Neural progenitor cell (in vitro differentiated cells): ENCODE measurements at regions not wholly inside any gene's neighbourhood (a gene's known extent, or its start where the extent isn't known, plus 50 kb on each side); places are given as distances from the start of the nearest gene placed in this dataset.

Experiments used
- DNase-seq: peaks from one replicate; pipeline ENCODE4 v3.0.0-alpha.2; 2016; ENCODE audit warnings: low spot score
- H2AFZ ChIP-seq: fragments of 200-600 bp; sonication (generic); replicated peaks from 2 replicates; pipeline ENCODE4 v1.6.1; 2016; ENCODE audit warnings: antibody characterized with exemption
- H3F3A ChIP-seq: fragments of 200-600 bp; sonication (generic); 2 replicates; pipeline ENCODE4 v1.6.1; 2016; ENCODE audit warnings: antibody characterized with exemption, low read depth
- H3K27ac ChIP-seq: fragments of 200-600 bp; sonication (generic); 2 replicates; pipeline ENCODE4 v1.5.1; 2016; ENCODE audit warnings: mild to moderate bottlenecking
- H3K27me3 ChIP-seq: fragments of 200-600 bp; sonication (generic); 2 replicates; pipeline ENCODE4 v1.6.1; 2016; ENCODE audit warnings: mild to moderate bottlenecking, moderate library complexity
- H3K36me3 ChIP-seq: fragments of 200-600 bp; sonication (generic); 2 replicates; pipeline ENCODE4 v1.5.1; 2016
- H3K4me1 ChIP-seq: fragments of 200-600 bp; sonication (generic); 2 replicates; pipeline ENCODE4 v1.6.1; 2016; ENCODE audit warnings: mixed run types
- H3K4me2 ChIP-seq: fragments of 200-600 bp; sonication (generic); 2 replicates; pipeline ENCODE4 v1.6.1; 2016
- H3K4me3 ChIP-seq: fragments of 200-600 bp; sonication (generic); 2 replicates; pipeline ENCODE4 v1.5.1; 2016
- H3K79me2 ChIP-seq: fragments of 200-600 bp; sonication (generic); 2 replicates; pipeline ENCODE4 v1.6.1; 2016; ENCODE audit warnings: low read depth
- H3K9ac ChIP-seq: fragments of 200-600 bp; sonication (generic); 2 replicates; pipeline ENCODE4 v1.6.1; 2016
- H3K9me3 ChIP-seq: fragments of 200-600 bp; sonication (generic); 2 replicates; pipeline ENCODE4 v1.5.1; 2016; ENCODE audit warnings: low read depth
- H4K20me1 ChIP-seq: fragments of 200-600 bp; sonication (generic); 2 replicates; pipeline ENCODE4 v1.6.1; 2016; ENCODE audit warnings: low read depth
- H3K27ac Mint-ChIP-seq: 3 replicates; pipeline ENCODE4 v1.8.0; 2021; ENCODE audit warnings: mixed read lengths
- H3K27me3 Mint-ChIP-seq: 2 replicates; pipeline ENCODE4 v1.8.0; 2022; ENCODE audit warnings: low read depth, mild to moderate bottlenecking, inconsistent platforms, moderate library complexity, mixed read lengths; ENCODE audit not compliant: insufficient read depth
- H3K36me3 Mint-ChIP-seq: 3 replicates; pipeline ENCODE4 v1.8.0; 2021; ENCODE audit warnings: mixed read lengths
- H3K4me1 Mint-ChIP-seq: 3 replicates; pipeline ENCODE4 v1.8.0; 2021; ENCODE audit warnings: mixed read lengths
- H3K4me3 Mint-ChIP-seq: 3 replicates; pipeline ENCODE4 v1.8.0; 2021; ENCODE audit warnings: mild to moderate bottlenecking, moderate library complexity, mixed read lengths
- H3K9me3 Mint-ChIP-seq: 3 replicates; pipeline ENCODE4 v1.8.0; 2020; ENCODE audit warnings: mixed read lengths
- EZH2 ChIP-seq: fragments of 200-600 bp; sonication (generic); IDR thresholded peaks from 2 replicates; pipeline ENCODE4 v1.6.1; 2017; ENCODE audit warnings: antibody characterized with exemption, mild to moderate bottlenecking, moderate library complexity
- EZH2phosphoT487 ChIP-seq: fragments of 200-600 bp; sonication (generic); IDR thresholded peaks from 2 replicates; pipeline ENCODE4 v1.6.1; 2017; ENCODE audit warnings: antibody characterized with exemption
- TF ChIP-seq, protein P1 (sequence below): fragments of 200-600 bp; sonication (generic); IDR thresholded peaks from 2 replicates; pipeline ENCODE4 v1.5.1; 2017; ENCODE audit warnings: antibody characterized with exemption, mild to moderate bottlenecking

DNA sequence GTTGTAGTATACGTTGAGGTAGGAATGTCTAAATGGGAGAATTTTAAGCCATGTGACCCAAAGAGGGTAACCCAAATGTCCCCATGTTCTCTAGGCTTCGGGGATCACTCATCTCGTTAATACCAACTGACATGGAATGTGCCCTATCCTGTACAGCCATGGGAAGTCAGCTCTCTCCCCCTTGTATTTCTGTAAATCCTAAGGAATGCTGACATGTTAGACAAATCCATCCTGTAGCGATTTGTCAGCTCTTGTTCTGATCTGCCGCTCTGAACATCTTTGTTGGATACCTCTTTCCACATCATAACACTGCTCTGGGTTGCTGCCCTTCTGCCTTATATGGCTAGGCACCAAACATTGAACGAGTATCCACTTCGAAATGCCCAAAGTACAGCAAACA, 350.6 kb downstream of the RND3 start:
- no peak overlapping the region for H3K9ac ChIP-seq
- DNase-seq = no peak
- H3K4me1 ChIP-seq = no peaks in the 10 kb centered on the region
- no peak overlapping the region for H2AFZ ChIP-seq
- no peaks in the 10 kb centered on the region for H3K79me2 ChIP-seq
- no peak for TF ChIP-seq EZH2
- TF ChIP-seq EZH2phosphoT487 = no peak
- TF ChIP-seq, protein P1, sequence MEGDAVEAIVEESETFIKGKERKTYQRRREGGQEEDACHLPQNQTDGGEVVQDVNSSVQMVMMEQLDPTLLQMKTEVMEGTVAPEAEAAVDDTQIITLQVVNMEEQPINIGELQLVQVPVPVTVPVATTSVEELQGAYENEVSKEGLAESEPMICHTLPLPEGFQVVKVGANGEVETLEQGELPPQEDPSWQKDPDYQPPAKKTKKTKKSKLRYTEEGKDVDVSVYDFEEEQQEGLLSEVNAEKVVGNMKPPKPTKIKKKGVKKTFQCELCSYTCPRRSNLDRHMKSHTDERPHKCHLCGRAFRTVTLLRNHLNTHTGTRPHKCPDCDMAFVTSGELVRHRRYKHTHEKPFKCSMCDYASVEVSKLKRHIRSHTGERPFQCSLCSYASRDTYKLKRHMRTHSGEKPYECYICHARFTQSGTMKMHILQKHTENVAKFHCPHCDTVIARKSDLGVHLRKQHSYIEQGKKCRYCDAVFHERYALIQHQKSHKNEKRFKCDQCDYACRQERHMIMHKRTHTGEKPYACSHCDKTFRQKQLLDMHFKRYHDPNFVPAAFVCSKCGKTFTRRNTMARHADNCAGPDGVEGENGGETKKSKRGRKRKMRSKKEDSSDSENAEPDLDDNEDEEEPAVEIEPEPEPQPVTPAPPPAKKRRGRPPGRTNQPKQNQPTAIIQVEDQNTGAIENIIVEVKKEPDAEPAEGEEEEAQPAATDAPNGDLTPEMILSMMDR = no peak
- H3K27me3 ChIP-seq = no peaks in the 10 kb centered on the region
- no peak overlapping the region for H3K4me2 ChIP-seq
- no peak overlapping the region for H3K4me3 Mint-ChIP-seq
- no peaks in the 10 kb centered on the region for H3K27me3 Mint-ChIP-seq
- H3K36me3 Mint-ChIP-seq = no peaks in the 10 kb centered on the region
- peaks cover 13% of the 10 kb centered on the region for H3K4me1 Mint-ChIP-seq
- H3K4me3 ChIP-seq = no peak overlapping the region
- H3F3A ChIP-seq = no peaks in the 10 kb centered on the region
- H3K27ac ChIP-seq = no peak overlapping the region
- H4K20me1 ChIP-seq = no peaks in the 10 kb centered on the region
- H3K36me3 ChIP-seq = no peaks in the 10 kb centered on the region
- H3K9me3 Mint-ChIP-seq = no peaks in the 10 kb centered on the region
- no peaks in the 10 kb centered on the region for H3K9me3 ChIP-seq
- H3K27ac Mint-ChIP-seq = no peak overlapping the region

DNA sequence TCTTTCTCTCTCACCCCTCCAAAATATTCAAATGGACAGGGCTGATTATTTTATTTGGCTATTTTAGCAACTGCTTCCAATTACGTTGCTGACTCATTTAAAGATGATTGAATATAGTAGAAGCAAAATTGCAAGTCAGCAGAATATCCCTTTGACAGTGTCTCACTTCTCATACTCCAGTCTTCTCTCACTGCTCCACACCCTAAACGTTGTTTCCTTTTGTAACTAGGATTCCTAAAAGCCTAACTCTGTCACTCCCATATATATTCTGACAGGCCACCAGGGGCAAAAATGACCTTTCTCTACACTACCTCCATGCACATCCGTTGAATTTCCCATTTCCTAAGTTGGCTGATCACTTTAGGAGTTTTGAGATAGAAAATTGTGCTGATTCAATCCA, 351.1 kb downstream of the RND3 start:
- H3K4me1 Mint-ChIP-seq = peaks cover 13% of the 10 kb centered on the region
- no peaks in the 10 kb centered on the region for H3K36me3 ChIP-seq

DNA sequence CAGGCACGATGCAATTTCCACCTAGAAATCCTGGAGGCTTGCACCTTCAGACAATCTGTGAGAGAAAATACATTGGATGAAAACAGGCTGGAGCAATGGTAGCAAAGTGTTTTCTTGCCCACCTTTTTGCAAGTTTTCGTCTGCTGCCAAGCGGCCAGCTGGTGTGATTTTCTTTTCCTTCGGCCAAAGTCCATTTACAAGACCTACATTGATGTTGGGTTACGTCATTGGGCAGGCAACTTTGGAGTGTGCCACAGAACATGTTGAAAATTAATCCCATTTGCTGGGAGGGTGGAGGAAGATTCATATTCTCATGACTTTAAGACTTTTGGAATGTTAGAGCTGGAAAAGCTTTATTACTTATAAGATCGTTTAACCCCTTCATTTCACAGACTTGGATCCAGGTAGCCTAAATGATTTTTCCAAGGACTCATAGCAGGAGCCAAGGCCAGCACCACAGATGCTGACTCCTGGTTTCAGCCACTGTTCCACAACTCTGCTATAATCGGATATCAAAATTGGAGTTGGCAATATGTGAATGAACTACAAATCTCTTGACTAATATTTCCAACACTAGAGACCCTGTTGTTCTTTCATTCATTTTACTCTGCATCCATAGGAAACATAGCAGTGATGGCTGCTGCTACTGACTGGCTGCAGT, 352.1 kb downstream of the RND3 start:
- Histone ChIP-seq H3K4me1 (no peaks in the 10 kb centered on the region), H3K36me3 (no peaks in the 10 kb centered on the region), H3K4me3 (no peak overlapping the region), H3K79me2 (no peaks in the 10 kb centered on the region), H2AFZ (no peak overlapping the region), H3K9ac (no peak overlapping the region), H4K20me1 (no peaks in the 10 kb centered on the region), H3K4me2 (no peak overlapping the region), H3K27ac (no peak overlapping the region), H3F3A (no peaks in the 10 kb centered on the region), H3K9me3 (no peaks in the 10 kb centered on the region), H3K27me3 (no peaks in the 10 kb centered on the region)
- Mint-ChIP-seq H3K27ac (no peak overlapping the region), H3K4me1 (peaks cover 13% of the 10 kb centered on the region), H3K9me3 (no peaks in the 10 kb centered on the region), H3K36me3 (no peaks in the 10 kb centered on the region), H3K27me3 (peaks cover 3% of the 10 kb centered on the region), H3K4me3 (no peak overlapping the region)
- no peak for TF ChIP-seq EZH2
- TF ChIP-seq EZH2phosphoT487 = no peak
- TF ChIP-seq, protein P1 = no peak
- DNase-seq = no peak

More for the DNA sequence above, 351.1 kb downstream of the RND3 start:
- Mint-ChIP-seq H3K4me3 (no peak overlapping the region), H3K9me3 (no peaks in the 10 kb centered on the region), H3K36me3 (no peaks in the 10 kb centered on the region), H3K27me3 (no peaks in the 10 kb centered on the region), H3K27ac (no peak overlapping the region)
- no peak for DNase-seq
- Histone ChIP-seq H3K9ac (no peak overlapping the region), H3K27ac (no peak overlapping the region), H3K4me1 (no peaks in the 10 kb centered on the region), H3K27me3 (no peaks in the 10 kb centered on the region), H3F3A (no peaks in the 10 kb centered on the region), H2AFZ (no peak overlapping the region), H3K4me3 (no peak overlapping the region), H3K79me2 (no peaks in the 10 kb centered on the region), H3K9me3 (no peaks in the 10 kb centered on the region), H4K20me1 (no peaks in the 10 kb centered on the region), H3K4me2 (no peak overlapping the region)
- no peak for TF ChIP-seq EZH2phosphoT487
- TF ChIP-seq, protein P1 = no peak
- no peak for TF ChIP-seq EZH2
